ENCODE measurements at regions not wholly inside any gene's neighbourhood (a gene's known extent, or its start where the extent isn't known, plus 50 kb on each side); places are given as distances from the start of the nearest gene placed in this dataset.

DNA sequence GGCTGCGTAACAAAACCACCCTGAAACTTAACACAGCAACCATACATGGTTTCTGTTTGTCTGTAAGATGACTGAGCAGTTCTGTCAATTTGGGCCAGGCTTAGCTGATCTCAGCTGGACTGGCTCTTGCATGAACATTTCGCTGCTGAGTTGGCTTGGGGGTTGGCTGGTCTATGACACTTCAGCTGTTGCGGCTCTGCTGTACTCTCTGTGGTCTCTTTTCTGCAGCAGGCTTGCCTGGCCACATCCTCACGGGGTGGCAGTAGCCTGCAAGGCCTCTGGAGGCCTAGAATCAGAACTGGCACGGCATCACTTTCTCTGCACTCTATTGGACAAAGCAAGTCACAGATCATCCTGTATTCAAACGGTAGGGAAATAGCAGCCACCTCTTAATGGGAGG, 216.2 kb downstream of the BCL11B start:
- TF ChIP-seq, protein P1, sequence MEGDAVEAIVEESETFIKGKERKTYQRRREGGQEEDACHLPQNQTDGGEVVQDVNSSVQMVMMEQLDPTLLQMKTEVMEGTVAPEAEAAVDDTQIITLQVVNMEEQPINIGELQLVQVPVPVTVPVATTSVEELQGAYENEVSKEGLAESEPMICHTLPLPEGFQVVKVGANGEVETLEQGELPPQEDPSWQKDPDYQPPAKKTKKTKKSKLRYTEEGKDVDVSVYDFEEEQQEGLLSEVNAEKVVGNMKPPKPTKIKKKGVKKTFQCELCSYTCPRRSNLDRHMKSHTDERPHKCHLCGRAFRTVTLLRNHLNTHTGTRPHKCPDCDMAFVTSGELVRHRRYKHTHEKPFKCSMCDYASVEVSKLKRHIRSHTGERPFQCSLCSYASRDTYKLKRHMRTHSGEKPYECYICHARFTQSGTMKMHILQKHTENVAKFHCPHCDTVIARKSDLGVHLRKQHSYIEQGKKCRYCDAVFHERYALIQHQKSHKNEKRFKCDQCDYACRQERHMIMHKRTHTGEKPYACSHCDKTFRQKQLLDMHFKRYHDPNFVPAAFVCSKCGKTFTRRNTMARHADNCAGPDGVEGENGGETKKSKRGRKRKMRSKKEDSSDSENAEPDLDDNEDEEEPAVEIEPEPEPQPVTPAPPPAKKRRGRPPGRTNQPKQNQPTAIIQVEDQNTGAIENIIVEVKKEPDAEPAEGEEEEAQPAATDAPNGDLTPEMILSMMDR (IDR thresholded peaks at IDR 0.05), result no peak
- TF ChIP-seq, protein P2, sequence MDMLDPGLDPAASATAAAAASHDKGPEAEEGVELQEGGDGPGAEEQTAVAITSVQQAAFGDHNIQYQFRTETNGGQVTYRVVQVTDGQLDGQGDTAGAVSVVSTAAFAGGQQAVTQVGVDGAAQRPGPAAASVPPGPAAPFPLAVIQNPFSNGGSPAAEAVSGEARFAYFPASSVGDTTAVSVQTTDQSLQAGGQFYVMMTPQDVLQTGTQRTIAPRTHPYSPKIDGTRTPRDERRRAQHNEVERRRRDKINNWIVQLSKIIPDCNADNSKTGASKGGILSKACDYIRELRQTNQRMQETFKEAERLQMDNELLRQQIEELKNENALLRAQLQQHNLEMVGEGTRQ (CRISPR knock-in tag; IDR thresholded peaks at IDR 0.05), result no peak
- TF ChIP-seq NFYB (CRISPR knock-in tag; conservative IDR thresholded peaks at IDR 0.05; ENCODE audit: low read depth), result no peak
- TF ChIP-seq FOXP1 (CRISPR knock-in tag; IDR thresholded peaks at IDR 0.05; ENCODE audit: borderline replicate concordance), result no peak

Measured in WTC11 (cell line).